ENCODE measurements at regions not wholly inside any gene's neighbourhood (a gene's known extent, or its start where the extent isn't known, plus 50 kb on each side); places are given as distances from the start of the nearest gene placed in this dataset.

- Histone ChIP-seq H3K9me3 (no peaks in the 10 kb centered on the region), H3K36me3 (no peaks in the 10 kb centered on the region), H3K4me3 (no peak overlapping the region), H3K27ac (no peak overlapping the region), H3K4me1 (replicated peaks) (no peaks in the 10 kb centered on the region), H3K27me3 (replicated peaks; ENCODE audit: insufficient read depth) (no peaks in the 10 kb centered on the region)
- DNase-seq (ENCODE audit: low spot score), result no peak
- WGBS, result 39% methylated on average over 1 of the region's 1 CpG
- TF ChIP-seq POLR2A (IDR thresholded peaks at IDR 0.05) (no peak), POLR2AphosphoS5 (IDR thresholded peaks at IDR 0.05) (no peak), CTCF (IDR thresholded peaks at IDR 0.05) (no peak)
- intact Hi-C loops (cut with DNase I), result no loop called here
Observed at GRCh38 chr13:69296130-69296529, 811.5 kb upstream of the ATXN8OS start.

DNA sequence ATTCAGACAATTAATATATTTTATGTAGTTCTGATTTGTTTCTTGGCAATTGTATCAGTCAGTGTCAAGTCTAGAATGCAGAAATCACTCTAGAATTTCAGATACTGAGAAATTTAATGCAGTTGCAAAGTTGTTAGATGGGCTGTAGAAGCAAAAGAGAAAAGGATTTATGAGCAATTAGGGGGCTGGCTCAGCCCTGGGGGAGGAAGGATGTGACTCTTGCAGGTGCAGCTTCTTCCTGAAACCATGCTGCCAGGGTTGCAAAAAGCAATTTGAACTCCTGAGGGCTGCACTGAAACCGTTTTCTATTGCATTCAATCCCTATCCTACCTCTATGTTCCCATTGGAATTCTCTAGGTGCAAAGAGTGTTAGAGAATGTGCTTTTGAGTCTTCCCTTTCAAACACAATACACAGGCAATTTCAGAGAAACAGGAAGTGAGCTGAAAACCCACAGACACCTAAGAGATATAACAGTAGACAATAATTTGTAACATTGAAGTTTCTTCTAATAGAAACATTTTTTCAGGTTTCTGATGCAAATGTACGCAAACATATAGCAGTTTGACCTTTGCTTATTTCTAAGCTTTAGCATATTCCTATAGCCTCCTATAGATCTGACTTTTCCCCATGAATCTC lies 814.7 kb upstream of the ATXN8OS start:
- WGBS, result 70% methylated on average over 2 of the region's 2 CpGs
- no peaks in the 10 kb centered on the region for H3K9me3 ChIP-seq
- H3K36me3 ChIP-seq, result no peaks in the 10 kb centered on the region
- H3K27me3 ChIP-seq (replicated peaks; ENCODE audit: insufficient read depth), result no peaks in the 10 kb centered on the region
- DNase-seq (ENCODE audit: low spot score), result no peak
- no peak overlapping the region for H3K27ac ChIP-seq
- H3K4me3 ChIP-seq, result no peak overlapping the region
- intact Hi-C loops (cut with DNase I), result no loop called here
- no peak for TF ChIP-seq POLR2AphosphoS5 (IDR thresholded peaks at IDR 0.05)
- TF ChIP-seq POLR2A (IDR thresholded peaks at IDR 0.05), result no peak
- TF ChIP-seq CTCF (IDR thresholded peaks at IDR 0.05), result no peak
- H3K4me1 ChIP-seq (replicated peaks), result no peaks in the 10 kb centered on the region

GRCh38 chr13:69291292-69291906 lies 816.2 kb upstream of the ATXN8OS start:
- intact Hi-C loops (cut with DNase I), result no loop called here
- H3K4me3 ChIP-seq, result no peak overlapping the region
- no peaks in the 10 kb centered on the region for H3K27me3 ChIP-seq (replicated peaks; ENCODE audit: insufficient read depth)
- WGBS, result 91% methylated on average over 1 of the region's 1 CpG
- no peak overlapping the region for H3K27ac ChIP-seq
- TF ChIP-seq POLR2AphosphoS5 (IDR thresholded peaks at IDR 0.05), result no peak
- TF ChIP-seq CTCF (IDR thresholded peaks at IDR 0.05), result no peak
- TF ChIP-seq POLR2A (IDR thresholded peaks at IDR 0.05), result no peak
- no peaks in the 10 kb centered on the region for H3K4me1 ChIP-seq (replicated peaks)
- H3K36me3 ChIP-seq, result no peaks in the 10 kb centered on the region
- no peaks in the 10 kb centered on the region for H3K9me3 ChIP-seq
- DNase-seq (ENCODE audit: low spot score), result no peak

DNA sequence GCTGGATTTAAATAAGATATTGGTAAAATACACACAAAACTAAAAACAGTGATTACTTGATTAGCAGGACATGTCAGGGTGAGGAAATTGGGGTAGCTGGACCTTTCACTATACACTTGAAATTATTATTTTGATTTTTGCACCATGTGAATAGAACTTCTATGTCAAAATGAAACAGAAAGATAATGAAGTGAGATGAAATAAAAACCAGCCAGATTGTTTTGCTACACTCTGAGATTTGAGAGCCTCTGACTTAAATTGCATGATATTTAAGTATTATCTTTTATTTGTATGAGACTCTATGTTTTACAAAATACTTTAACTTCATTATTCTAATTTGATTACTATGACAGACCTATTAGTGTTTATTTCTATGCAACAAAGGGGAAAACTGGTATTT lies 819.6 kb upstream of the ATXN8OS start:
- intact Hi-C loops (cut with DNase I), result no loop called here
- Histone ChIP-seq H3K36me3 (no peaks in the 10 kb centered on the region), H3K27ac (no peak overlapping the region), H3K9me3 (no peaks in the 10 kb centered on the region), H3K4me1 (replicated peaks) (no peaks in the 10 kb centered on the region), H3K4me3 (no peak overlapping the region), H3K27me3 (replicated peaks; ENCODE audit: insufficient read depth) (no peaks in the 10 kb centered on the region)
- TF ChIP-seq POLR2AphosphoS5 (IDR thresholded peaks at IDR 0.05), result no peak
- TF ChIP-seq POLR2A (IDR thresholded peaks at IDR 0.05), result no peak
- TF ChIP-seq CTCF (IDR thresholded peaks at IDR 0.05), result no peak
- DNase-seq (ENCODE audit: low spot score), result no peak

DNA sequence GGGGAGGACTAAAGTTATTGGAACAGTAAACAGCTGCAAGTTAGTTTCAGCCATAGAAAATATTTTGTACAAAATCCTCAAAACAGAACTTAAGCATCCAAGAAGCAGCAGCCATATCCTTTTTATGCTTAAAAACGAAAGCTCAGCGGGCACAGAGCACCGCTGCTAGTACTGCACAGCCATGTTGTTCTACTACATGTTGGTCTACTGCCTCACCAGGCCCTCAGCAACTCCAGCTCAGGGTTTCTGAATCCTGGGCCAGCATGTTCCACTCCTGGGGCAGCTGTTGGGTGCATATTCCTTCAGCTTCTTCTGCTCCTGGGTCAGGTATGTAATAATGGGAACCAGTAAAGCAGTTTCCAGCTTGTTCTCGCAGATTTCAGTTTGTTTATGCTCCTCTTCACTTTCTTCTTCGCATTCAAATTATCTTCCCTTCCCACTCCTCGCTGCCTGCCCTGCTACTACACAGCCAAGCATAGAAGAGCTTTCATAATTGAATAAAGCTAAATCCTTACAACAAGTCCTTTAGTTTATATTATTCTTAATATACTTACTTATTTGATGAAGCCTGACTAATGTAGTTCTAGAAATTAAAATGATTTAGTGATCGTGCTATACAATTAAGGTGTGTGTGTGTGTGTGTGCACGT lies 820.5 kb upstream of the ATXN8OS start:
- no peak for TF ChIP-seq CTCF (IDR thresholded peaks at IDR 0.05)
- TF ChIP-seq POLR2A (IDR thresholded peaks at IDR 0.05), result no peak
- TF ChIP-seq POLR2AphosphoS5 (IDR thresholded peaks at IDR 0.05), result no peak
- no peak overlapping the region for H3K27ac ChIP-seq
- DNase-seq (ENCODE audit: low spot score), result no peak
- no peak overlapping the region for H3K4me3 ChIP-seq
- no peaks in the 10 kb centered on the region for H3K4me1 ChIP-seq (replicated peaks)
- 88% methylated on average over 8 of the region's 8 CpGs for WGBS
- no peaks in the 10 kb centered on the region for H3K9me3 ChIP-seq
- H3K36me3 ChIP-seq, result no peaks in the 10 kb centered on the region
- no peaks in the 10 kb centered on the region for H3K27me3 ChIP-seq (replicated peaks; ENCODE audit: insufficient read depth)
- intact Hi-C loops (cut with DNase I), result no loop called here
